ENCODE measurements at regions not wholly inside any gene's neighbourhood (a gene's known extent, or its start where the extent isn't known, plus 50 kb on each side); places are given as distances from the start of the nearest gene placed in this dataset.

DNA sequence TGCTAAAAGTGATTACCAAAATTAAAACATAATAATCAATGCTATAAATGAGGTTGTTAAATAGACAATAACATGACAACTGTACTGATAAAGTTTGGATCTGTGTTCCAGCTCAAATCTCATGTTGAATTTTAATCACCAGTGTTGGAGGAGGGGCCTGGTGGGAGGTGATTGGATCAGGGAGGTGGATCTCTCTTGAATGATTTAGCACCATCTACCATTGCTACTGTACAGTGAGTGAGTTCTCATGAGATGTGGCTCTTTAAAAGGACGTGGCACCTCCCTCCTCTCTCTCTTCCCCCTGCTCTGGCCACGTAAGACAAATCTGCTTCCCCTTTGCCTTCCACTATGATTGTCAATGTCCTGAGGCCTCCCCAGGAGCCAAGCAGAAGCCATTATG is 77.5 kb downstream of the HTR5A start:
- TF ChIP-seq, protein P1, sequence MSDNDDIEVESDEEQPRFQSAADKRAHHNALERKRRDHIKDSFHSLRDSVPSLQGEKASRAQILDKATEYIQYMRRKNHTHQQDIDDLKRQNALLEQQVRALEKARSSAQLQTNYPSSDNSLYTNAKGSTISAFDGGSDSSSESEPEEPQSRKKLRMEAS (IDR thresholded peaks at IDR 0.05), result no peak
- TF ChIP-seq, protein P2, sequence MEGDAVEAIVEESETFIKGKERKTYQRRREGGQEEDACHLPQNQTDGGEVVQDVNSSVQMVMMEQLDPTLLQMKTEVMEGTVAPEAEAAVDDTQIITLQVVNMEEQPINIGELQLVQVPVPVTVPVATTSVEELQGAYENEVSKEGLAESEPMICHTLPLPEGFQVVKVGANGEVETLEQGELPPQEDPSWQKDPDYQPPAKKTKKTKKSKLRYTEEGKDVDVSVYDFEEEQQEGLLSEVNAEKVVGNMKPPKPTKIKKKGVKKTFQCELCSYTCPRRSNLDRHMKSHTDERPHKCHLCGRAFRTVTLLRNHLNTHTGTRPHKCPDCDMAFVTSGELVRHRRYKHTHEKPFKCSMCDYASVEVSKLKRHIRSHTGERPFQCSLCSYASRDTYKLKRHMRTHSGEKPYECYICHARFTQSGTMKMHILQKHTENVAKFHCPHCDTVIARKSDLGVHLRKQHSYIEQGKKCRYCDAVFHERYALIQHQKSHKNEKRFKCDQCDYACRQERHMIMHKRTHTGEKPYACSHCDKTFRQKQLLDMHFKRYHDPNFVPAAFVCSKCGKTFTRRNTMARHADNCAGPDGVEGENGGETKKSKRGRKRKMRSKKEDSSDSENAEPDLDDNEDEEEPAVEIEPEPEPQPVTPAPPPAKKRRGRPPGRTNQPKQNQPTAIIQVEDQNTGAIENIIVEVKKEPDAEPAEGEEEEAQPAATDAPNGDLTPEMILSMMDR (IDR thresholded peaks at IDR 0.05; ENCODE audit: low read depth, low read length, missing input control), result no peak
- TF ChIP-seq JUND (IDR thresholded peaks at IDR 0.05), result no peak
- TF ChIP-seq EGR1 (IDR thresholded peaks at IDR 0.05; ENCODE audit: low read depth in 2 of 2), result no peak
- TF ChIP-seq NR2F2 (IDR thresholded peaks at IDR 0.05), result no peak
- no peak for TF ChIP-seq YY1 (IDR thresholded peaks at IDR 0.05)
- TF ChIP-seq SP1 (IDR thresholded peaks at IDR 0.05), result no peak
- no peak for TF ChIP-seq RXRA (IDR thresholded peaks at IDR 0.05)
- TF ChIP-seq, protein P3, sequence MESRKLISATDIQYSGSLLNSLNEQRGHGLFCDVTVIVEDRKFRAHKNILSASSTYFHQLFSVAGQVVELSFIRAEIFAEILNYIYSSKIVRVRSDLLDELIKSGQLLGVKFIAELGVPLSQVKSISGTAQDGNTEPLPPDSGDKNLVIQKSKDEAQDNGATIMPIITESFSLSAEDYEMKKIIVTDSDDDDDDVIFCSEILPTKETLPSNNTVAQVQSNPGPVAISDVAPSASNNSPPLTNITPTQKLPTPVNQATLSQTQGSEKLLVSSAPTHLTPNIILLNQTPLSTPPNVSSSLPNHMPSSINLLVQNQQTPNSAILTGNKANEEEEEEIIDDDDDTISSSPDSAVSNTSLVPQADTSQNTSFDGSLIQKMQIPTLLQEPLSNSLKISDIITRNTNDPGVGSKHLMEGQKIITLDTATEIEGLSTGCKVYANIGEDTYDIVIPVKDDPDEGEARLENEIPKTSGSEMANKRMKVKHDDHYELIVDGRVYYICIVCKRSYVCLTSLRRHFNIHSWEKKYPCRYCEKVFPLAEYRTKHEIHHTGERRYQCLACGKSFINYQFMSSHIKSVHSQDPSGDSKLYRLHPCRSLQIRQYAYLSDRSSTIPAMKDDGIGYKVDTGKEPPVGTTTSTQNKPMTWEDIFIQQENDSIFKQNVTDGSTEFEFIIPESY (IDR thresholded peaks at IDR 0.05), result no peak
- TF ChIP-seq TAF1 (conservative IDR thresholded peaks at IDR 0.05), result no peak
- no peak for TF ChIP-seq RAD21 (IDR thresholded peaks at IDR 0.05)
- TF ChIP-seq, protein P4, sequence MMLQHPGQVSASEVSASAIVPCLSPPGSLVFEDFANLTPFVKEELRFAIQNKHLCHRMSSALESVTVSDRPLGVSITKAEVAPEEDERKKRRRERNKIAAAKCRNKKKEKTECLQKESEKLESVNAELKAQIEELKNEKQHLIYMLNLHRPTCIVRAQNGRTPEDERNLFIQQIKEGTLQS (IDR thresholded peaks at IDR 0.05), result no peak
- no peak for TF ChIP-seq HNF4G (IDR thresholded peaks at IDR 0.05)
